ENCODE measurements at regions not wholly inside any gene's neighbourhood (a gene's known extent, or its start where the extent isn't known, plus 50 kb on each side); places are given as distances from the start of the nearest gene placed in this dataset.

DNA sequence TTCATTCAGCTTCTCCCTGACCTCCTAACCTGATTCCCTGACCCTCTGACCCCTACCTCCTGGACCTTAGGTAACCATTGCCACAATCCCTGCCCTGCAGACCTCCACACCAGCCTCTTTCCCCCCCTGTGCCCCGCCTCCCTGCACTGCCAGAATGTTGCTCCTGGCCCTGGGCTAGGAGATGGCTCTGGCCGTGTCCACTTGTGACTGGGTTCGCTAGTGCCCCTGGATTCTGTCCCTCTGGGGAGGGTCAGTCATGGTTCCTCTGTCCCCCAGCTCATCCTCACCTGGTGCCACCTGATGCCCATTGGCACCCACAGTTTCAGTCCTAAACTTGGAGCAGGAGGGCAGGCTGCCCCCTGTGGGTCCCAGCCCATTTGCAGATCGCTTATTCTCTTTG, 56.2 kb upstream of the PRR23E start:
- H3K4me3 ChIP-seq (ENCODE audit: low read depth, low read length): no peak overlapping the region
- DNase-seq (ENCODE audit: low read depth): no peak
- TF ChIP-seq, protein P1, sequence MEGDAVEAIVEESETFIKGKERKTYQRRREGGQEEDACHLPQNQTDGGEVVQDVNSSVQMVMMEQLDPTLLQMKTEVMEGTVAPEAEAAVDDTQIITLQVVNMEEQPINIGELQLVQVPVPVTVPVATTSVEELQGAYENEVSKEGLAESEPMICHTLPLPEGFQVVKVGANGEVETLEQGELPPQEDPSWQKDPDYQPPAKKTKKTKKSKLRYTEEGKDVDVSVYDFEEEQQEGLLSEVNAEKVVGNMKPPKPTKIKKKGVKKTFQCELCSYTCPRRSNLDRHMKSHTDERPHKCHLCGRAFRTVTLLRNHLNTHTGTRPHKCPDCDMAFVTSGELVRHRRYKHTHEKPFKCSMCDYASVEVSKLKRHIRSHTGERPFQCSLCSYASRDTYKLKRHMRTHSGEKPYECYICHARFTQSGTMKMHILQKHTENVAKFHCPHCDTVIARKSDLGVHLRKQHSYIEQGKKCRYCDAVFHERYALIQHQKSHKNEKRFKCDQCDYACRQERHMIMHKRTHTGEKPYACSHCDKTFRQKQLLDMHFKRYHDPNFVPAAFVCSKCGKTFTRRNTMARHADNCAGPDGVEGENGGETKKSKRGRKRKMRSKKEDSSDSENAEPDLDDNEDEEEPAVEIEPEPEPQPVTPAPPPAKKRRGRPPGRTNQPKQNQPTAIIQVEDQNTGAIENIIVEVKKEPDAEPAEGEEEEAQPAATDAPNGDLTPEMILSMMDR (IDR thresholded peaks at IDR 0.05; ENCODE audit: insufficient read depth, low read length): no peak

DNA sequence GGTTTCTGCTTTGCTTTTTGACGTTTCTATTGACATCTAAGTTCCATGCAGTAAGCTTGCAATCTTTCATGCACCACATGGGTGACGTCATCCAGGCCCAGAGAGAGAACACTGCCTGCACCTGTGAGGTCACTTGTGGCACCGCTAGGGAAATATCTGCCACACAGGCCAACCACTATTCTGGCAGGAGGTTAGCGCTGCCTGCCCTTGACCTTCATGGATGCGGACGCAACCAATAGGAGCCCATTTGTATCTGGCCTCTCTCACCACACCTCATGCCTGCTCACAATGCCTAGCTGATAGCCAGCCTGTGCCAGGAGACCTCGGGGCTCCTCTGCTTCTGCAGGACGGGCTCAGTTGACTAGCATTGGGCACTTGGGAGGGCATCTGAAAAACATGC, 55.8 kb upstream of the PRR23E start:
- no peak for DNase-seq (ENCODE audit: low read depth)
- H3K4me3 ChIP-seq (ENCODE audit: low read depth, low read length): no peak overlapping the region
- TF ChIP-seq, protein P1 (IDR thresholded peaks at IDR 0.05; ENCODE audit: insufficient read depth, low read length): no peak

DNA sequence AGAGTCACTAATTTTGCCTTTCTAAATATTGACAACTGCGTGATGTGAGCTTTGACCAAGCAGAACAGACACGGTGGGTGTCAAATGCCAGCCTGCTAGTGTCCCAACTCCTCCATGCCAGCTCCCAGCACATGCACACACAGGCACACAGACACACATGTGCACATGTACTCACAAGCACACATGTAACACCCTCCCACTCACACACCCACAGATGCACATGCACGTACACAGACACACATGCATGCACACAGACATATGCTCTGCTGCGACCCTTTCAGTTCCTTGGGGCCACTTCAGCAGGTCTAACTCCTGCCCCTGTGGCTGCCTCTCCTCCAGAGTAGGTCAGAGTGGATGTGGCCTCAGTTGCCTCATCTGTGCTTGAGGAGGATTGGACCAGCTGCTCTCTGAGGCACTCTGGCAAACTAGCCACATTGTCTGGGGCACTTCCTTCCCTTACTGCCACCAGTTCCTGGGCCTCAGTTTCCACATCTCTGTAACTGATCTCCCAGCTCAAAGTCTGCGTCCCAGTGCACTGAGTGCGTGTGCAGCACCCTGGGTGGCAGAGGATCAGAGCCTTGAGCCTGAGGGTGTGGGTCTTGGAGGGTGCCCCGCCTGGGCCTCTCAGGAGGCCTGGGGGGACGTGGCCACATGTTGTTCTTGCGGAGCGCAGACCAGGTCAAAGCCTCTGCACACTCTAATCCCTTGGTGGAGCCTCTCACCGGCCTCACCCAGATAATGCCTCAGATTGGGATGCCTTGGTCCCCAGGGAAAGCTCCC, 55.0 kb upstream of the PRR23E start:
- no peak for DNase-seq (ENCODE audit: low read depth)
- H3K4me3 ChIP-seq (ENCODE audit: low read depth, low read length): no peak overlapping the region
- TF ChIP-seq, protein P1 (IDR thresholded peaks at IDR 0.05; ENCODE audit: insufficient read depth, low read length): no peak

DNA sequence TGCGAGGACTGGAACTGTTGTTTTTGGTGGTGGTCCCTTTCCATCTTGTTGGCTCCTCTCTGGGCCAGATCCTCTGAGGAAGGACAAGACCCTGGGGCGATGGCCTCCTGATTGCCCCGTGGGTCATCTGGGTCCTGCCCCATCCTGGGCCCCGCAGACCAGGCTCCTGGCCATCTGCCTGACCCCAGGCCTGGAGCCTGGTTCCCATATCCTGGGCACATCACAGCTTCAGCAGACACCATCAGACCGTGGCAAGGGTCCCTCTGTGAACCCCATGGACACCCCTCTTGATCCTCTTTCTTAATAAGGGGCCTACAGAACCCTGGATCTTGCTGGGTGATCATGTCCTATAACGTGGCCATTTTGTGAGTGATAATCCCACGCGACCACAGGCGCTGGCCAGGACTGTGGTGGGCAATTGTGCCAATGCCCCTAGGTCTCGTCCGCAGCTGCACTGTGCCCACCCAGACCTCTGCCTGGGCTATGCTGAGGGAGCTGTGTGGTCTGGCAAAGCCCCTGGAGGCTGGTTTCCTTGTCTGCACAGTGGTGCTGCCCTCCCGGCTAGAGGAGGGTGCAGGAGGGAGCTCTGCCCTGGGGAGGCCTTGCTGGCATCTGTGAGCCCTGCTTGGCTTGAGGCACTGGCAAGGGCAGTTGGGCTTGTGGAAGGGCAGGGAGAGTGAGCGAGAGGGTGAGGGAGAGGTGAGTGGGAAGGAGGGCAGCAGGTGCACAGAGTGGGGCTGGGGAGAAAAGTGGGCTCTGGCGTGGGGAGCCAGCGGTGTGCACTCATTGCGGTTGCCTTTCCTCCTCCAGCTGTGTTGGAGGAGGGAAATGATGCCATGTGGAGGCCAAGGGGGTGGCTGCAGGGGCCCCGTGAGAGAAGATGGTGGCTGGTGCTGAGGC, 53.1 kb upstream of the PRR23E start:
- DNase-seq (ENCODE audit: low read depth): no peak
- TF ChIP-seq, protein P1 (IDR thresholded peaks at IDR 0.05; ENCODE audit: insufficient read depth, low read length): no peak
- no peak overlapping the region for H3K4me3 ChIP-seq (ENCODE audit: low read depth, low read length)

DNA sequence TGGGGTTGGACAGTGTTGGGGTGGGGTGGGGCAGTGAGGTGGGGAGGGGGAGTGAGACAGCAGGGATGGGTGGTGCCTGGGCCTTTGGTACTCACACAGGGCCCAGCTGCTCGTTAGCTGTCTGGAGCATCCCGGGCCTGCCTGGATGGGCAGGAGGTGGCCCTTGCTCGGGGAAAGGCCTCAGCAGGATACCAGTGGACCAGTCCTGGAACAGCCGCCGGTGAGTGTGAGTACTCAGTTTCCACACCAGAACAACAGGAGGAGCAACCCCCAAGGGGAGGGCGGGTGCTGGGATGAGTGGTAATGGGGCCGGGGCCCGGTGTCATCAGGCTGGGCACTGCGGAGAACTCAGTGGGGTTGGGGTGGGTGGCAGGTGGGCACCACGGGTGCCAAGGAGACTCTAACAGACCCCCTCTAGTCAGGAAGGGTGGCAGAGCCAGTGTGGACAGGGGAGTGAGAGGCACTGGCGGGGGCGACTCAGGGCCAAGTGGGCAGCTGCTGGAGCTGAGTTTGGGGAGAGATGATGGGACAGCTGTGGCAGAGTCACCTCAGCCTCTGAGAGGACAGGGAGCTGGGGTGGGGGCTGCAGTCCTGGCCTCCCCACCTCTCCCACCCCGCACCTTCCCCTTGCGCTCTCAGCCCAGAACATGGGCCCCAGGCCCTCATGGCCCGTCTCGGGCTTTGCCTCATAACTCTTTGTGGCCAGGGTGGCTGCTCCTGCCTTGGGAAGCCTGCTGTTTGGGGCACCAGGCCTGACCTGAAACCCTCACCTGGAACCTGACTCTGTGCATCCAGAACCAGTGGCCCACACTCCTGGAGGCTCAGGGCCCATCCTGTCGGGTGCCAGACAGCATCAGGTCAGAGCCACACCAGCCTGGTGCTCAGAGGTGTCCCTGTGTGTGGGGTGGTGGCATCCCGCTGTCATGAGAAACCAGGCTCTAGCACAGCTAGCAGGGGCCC, 52.1 kb upstream of the PRR23E start:
- TF ChIP-seq, protein P1 (IDR thresholded peaks at IDR 0.05; ENCODE audit: insufficient read depth, low read length): no peak
- DNase-seq (ENCODE audit: low read depth): no peak

More for the DNA sequence above, 52.1 kb upstream of the PRR23E start:
- no peak overlapping the region for H3K4me3 ChIP-seq (ENCODE audit: low read depth, low read length)
